Skeletal muscle satellite cell (primary cell): ENCODE measurements at regions not wholly inside any gene's neighbourhood (a gene's known extent, or its start where the extent isn't known, plus 50 kb on each side); places are given as distances from the start of the nearest gene placed in this dataset.

Experiments
- H3K27me3 ChIP-seq: 2 replicates; pipeline ENCODE4 v1.7.0; 2013; ENCODE audit warnings: low read length; ENCODE audit not compliant: control insufficient read depth, insufficient read depth
- H3K36me3 ChIP-seq: 2 replicates; pipeline ENCODE4 v1.7.0; 2013; ENCODE audit warnings: mild to moderate bottlenecking, control low read depth, low read length; ENCODE audit not compliant: insufficient read depth
- H3K4me1 ChIP-seq: 2 replicates; pipeline ENCODE4 v1.7.0; 2013; ENCODE audit warnings: low read length; ENCODE audit not compliant: control insufficient read depth, insufficient read depth
- H3K4me2 ChIP-seq: 2 replicates; pipeline ENCODE4 v1.7.0; 2013; ENCODE audit warnings: mild to moderate bottlenecking, low read length
- H3K4me3 ChIP-seq: 2 replicates; pipeline ENCODE4 v1.7.0; 2013; ENCODE audit warnings: low read length
- H3K9ac ChIP-seq: 2 replicates; pipeline ENCODE4 v1.7.0; 2013; ENCODE audit warnings: mild to moderate bottlenecking, low read depth, low read length, moderate library complexity
- H3K9me3 ChIP-seq: replicated peaks from 2 replicates; pipeline ENCODE4 v1.7.0; 2013; ENCODE audit warnings: mild to moderate bottlenecking, control low read depth, low read length

GRCh38 chr10:28805390-28805789 lies 128.1 kb downstream of the BAMBI start:
- H3K36me3 ChIP-seq: no peaks in the 10 kb centered on the region
- H3K9ac ChIP-seq: no peak overlapping the region
- no peaks in the 10 kb centered on the region for H3K9me3 ChIP-seq
- H3K4me3 ChIP-seq: no peak overlapping the region
- peaks cover 43% of the 10 kb centered on the region for H3K27me3 ChIP-seq
- H3K4me1 ChIP-seq: no peaks in the 10 kb centered on the region
- H3K4me2 ChIP-seq: no peak overlapping the region

DNA sequence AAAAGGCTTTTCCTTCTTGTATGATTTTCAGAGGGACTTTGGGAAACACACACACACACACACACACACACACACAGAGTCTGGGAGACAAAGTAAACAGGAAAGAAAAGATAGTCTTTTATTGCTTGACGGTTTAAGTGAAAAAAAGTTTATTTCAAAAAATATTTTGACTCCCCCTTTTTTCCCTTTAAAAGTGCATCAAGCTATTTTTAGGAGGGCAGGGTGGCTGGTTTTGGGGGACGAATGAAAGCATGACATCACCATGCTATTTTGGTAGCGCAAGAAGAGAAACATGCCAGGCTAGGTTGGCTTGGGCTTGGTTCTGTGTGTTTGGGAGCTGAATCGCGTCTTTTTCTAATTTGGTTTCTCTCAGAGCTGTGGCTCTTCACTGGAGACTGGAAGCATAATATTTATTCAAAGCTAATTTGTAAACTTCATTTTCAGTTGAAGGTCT lies 129.2 kb downstream of the BAMBI start:
- H3K36me3 ChIP-seq: no peaks in the 10 kb centered on the region
- no peaks in the 10 kb centered on the region for H3K9me3 ChIP-seq
- no peak overlapping the region for H3K4me2 ChIP-seq
- no peak overlapping the region for H3K4me3 ChIP-seq
- peaks cover 37% of the 10 kb centered on the region for H3K27me3 ChIP-seq
- H3K4me1 ChIP-seq: no peaks in the 10 kb centered on the region
- no peak overlapping the region for H3K9ac ChIP-seq

DNA sequence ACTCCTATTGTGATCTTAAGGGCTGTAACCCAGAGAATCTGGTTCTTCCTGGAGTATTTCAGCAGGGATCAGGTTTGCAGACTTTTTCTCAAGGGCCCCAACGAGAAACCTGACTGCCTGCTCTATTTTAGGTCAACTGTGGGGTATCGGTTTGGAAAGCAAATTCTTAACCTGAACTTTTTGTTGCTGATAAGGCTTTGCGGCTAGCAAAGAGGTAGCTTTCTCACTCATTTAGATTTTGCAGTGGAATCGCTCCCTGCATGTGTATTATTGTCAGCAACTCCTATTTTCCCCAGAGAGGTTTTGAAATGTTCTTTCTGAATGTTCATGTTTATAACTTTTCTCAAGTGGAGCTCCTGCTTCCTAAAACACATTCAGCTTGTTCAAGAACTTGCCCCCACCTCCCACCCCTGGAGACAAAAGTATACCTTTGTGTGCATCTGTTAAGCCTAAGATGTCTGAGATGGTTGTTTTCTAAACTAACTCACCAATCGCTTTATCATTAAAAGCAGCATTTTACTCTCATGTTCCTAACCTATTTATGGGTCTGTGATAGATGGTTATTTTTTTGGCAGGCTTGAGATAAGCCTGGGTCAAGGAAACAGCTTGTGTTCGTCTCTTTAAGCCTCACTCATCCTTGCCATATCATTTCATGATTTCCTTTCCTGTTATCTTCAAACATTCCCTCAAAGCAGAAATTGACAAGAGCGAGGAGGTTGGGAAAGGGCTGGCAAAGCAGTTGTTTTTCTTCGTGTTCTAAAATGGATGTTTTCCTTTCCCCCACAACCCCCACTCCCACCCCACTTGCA lies 129.8 kb downstream of the BAMBI start:
- no peaks in the 10 kb centered on the region for H3K9me3 ChIP-seq
- H3K27me3 ChIP-seq: peaks cover 30% of the 10 kb centered on the region
- no peak overlapping the region for H3K4me2 ChIP-seq
- H3K4me3 ChIP-seq: no peak overlapping the region
- H3K9ac ChIP-seq: no peak overlapping the region
- H3K36me3 ChIP-seq: no peaks in the 10 kb centered on the region
- H3K4me1 ChIP-seq: no peaks in the 10 kb centered on the region

GRCh38 chr10:28807760-28808613 lies 130.7 kb downstream of the BAMBI start:
- no peaks in the 10 kb centered on the region for H3K9me3 ChIP-seq
- no peaks in the 10 kb centered on the region for H3K4me1 ChIP-seq
- H3K36me3 ChIP-seq: no peaks in the 10 kb centered on the region
- no peak overlapping the region for H3K4me3 ChIP-seq
- H3K9ac ChIP-seq: no peak overlapping the region
- H3K4me2 ChIP-seq: no peak overlapping the region
- H3K27me3 ChIP-seq: peaks cover 25% of the 10 kb centered on the region

GRCh38 chr10:28808693-28809092 lies 131.4 kb downstream of the BAMBI start:
- Histone ChIP-seq H3K9ac (no peak overlapping the region), H3K27me3 (peaks cover 21% of the 10 kb centered on the region), H3K4me3 (no peak overlapping the region), H3K9me3 (no peaks in the 10 kb centered on the region), H3K36me3 (no peaks in the 10 kb centered on the region), H3K4me1 (no peaks in the 10 kb centered on the region), H3K4me2 (no peak overlapping the region)

GRCh38 chr10:28810057-28810870 lies 132.9 kb downstream of the BAMBI start:
- Histone ChIP-seq H3K27me3 (peaks cover 21% of the 10 kb centered on the region), H3K4me1 (no peaks in the 10 kb centered on the region), H3K36me3 (no peaks in the 10 kb centered on the region), H3K9me3 (no peaks in the 10 kb centered on the region), H3K9ac (no peak overlapping the region), H3K4me3 (no peak overlapping the region), H3K4me2 (no peak overlapping the region)

GRCh38 chr10:28811639-28812349 lies 134.5 kb downstream of the BAMBI start:
- Histone ChIP-seq H3K4me3 (no peak overlapping the region), H3K9ac (no peak overlapping the region), H3K36me3 (no peaks in the 10 kb centered on the region), H3K27me3 (peaks cover 20% of the 10 kb centered on the region), H3K4me2 (no peak overlapping the region), H3K4me1 (no peaks in the 10 kb centered on the region), H3K9me3 (no peaks in the 10 kb centered on the region)

DNA sequence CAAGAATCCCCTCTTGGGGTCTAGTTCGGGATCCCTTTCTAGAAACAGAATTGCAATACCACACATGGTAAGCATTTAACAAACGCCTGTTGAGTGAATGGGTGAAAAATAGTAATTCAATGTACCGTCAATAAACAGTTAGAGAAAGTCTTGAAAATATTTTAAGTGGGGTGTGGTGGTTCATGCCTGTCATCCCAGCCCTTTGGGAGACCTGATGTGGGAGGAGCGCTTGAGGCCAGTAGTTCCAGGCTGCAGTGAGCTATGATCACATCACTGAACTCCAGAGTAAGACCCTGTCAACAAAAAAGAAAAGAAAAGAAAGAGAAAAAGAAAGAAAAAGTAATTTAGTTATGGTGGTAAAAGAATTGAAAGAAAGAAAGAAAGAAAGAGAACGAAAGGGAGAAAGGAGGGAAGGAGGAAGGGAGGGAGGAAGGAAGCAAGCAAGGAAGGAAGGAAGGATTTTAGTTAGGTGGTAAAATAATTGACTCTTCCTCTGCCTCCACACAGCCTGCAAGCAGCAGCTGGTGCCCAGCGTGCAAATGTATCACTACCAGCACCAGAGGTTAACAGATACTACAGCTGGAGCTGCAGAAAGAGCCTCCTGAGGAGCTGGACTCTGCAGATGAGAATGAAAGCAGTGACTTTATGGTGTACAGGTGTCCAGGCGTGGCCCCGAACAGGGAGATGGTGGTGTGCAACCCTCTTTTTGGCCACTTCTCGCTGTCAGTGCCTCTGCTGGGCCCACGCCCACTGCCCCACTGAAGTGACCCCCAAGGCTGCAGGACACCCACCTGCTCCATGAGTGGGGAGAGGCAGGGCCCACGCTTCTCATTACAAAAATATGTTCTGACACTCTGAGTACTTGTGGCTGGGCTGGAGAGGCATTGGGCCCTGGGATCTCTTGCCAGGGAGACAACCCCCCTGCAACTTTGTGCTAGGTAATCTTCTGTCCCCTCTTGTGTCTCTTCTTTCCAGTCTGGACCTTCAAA lies 135.4 kb downstream of the BAMBI start:
- no peak overlapping the region for H3K9ac ChIP-seq
- no peaks in the 10 kb centered on the region for H3K36me3 ChIP-seq
- no peak overlapping the region for H3K4me3 ChIP-seq

DNA sequence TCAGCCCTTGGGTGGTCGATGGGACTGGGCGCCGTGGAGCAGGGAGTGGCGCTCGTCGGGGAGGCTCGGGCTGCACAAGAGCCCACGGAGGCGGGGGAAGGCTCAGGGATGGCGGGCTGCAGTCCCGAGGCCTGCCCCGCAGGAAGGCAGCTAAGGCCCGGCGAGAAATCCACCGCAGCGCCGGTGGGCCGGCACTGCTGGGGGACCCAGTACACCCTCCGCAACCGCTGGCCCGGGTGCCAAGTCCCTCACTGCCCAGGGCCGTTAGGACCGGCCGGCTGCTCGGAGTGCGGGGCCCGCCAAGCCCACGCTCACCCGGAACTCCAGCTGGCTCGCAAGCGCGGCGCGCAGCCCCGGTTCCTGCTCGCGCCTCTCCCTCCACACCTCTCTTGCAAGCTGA lies 138.4 kb downstream of the BAMBI start:
- Histone ChIP-seq H3K4me1 (no peaks in the 10 kb centered on the region), H3K4me3 (no peak overlapping the region), H3K36me3 (no peaks in the 10 kb centered on the region), H3K9ac (no peak overlapping the region), H3K4me2 (no peak overlapping the region), H3K9me3 (no peaks in the 10 kb centered on the region), H3K27me3 (peaks cover 5% of the 10 kb centered on the region)

More for the DNA sequence above, 135.4 kb downstream of the BAMBI start:
- H3K4me1 ChIP-seq: no peaks in the 10 kb centered on the region
- peaks cover 13% of the 10 kb centered on the region for H3K27me3 ChIP-seq
- H3K4me2 ChIP-seq: no peak overlapping the region
- H3K9me3 ChIP-seq: no peaks in the 10 kb centered on the region
